Activated CD8-positive, alpha-beta memory T cell treated with anti-CD3 and anti-CD28 coated beads, Interleukin-2, amount 50 U/mL, for 24 hours (primary cell): ENCODE measurements at regions not wholly inside any gene's neighbourhood (a gene's known extent, or its start where the extent isn't known, plus 50 kb on each side); places are given as distances from the start of the nearest gene placed in this dataset.
"Not testable (repeated sequence)": the region's sequence is repeated elsewhere in the genome, so short reads cannot be mapped to it uniquely, and the experiment has no call there.

Source experiments
- DNase-seq: peaks from one replicate; pipeline ENCODE4 v3.0.0-alpha.2; 2020; ENCODE audit errors: extremely low read depth

- no peak for DNase-seq
Observed at GRCh38 chr7:145464287-145464686, 628.4 kb upstream of the TPK1 start.

GRCh38 chr7:145462463-145462862 lies 626.6 kb upstream of the TPK1 start:
- no peak for DNase-seq

- DNase-seq: no peak
Observed at GRCh38 chr7:145434811-145435210, 599.0 kb upstream of the TPK1 start.

- no peak for DNase-seq
Observed at GRCh38 chr7:145431834-145432233, 596.0 kb upstream of the TPK1 start.

DNA sequence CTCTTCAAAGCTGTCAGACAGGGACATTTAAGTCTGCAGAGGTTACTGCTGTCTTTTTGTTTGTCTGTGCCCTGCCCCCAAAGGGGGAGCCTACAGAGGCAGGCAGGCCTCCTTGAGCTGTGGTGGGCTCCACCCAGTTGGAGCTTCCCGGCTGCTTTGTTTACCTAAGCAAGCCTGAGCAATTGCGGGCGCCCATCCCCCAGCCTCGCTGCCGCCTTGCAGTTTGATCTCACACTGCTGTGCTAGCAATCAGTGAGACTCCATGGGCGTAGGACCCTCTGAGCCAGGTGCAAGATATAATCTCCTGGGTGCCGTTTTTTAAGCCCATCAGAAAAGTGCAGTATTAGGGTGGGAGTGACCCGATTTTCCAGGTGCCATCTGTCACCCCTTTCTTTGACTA lies 582.6 kb upstream of the TPK1 start:
- not testable (repeated sequence) for DNase-seq

GRCh38 chr7:145411066-145411465 lies 575.2 kb upstream of the TPK1 start:
- DNase-seq: no peak

- DNase-seq: no peak
Observed at GRCh38 chr7:145398758-145399157, 562.9 kb upstream of the TPK1 start.

DNA sequence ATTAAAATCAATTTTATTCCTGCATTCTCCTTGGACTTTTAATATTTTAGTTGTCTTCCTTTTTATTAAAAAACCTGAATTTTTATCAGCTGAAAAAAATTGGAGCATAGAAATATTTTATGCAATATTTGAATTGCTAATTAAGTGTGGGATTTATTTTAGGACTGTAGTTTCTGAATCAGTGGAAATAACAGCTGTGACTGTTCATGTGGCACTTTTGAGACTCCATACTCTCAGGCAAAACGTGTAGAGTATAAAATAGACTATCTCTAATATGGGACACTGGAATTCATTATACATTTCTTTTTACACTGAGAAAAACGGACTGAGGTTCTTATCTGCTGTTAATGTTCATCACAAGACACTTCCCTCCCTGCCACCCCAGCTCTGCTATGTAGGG lies 558.3 kb upstream of the TPK1 start:
- no peak for DNase-seq

- DNase-seq: no peak
Observed at GRCh38 chr7:145382762-145383161, 546.9 kb upstream of the TPK1 start.

GRCh38 chr7:145378197-145378596 lies 542.3 kb upstream of the TPK1 start:
- DNase-seq: no peak

- no peak for DNase-seq
Observed at GRCh38 chr7:145360511-145361100, 524.8 kb upstream of the TPK1 start.

DNA sequence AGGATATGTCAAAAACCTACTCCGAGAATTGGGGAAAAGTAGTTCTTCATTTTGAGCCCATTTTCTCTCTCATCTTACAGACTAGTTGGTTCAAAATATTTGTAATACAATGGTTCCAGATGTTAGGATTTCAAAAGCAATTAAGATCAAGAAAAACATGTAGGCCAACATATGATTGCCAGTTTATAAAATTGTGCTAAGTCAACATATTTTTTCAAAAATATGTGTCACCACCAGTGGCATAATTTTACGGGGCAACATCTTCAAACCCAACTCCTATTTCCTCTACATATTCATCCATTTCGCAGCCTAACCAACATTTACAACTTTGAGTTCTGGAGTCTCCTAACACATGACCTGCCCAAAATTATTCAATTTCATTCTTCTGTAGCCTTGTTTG lies 514.5 kb upstream of the TPK1 start:
- DNase-seq: no peak

DNA sequence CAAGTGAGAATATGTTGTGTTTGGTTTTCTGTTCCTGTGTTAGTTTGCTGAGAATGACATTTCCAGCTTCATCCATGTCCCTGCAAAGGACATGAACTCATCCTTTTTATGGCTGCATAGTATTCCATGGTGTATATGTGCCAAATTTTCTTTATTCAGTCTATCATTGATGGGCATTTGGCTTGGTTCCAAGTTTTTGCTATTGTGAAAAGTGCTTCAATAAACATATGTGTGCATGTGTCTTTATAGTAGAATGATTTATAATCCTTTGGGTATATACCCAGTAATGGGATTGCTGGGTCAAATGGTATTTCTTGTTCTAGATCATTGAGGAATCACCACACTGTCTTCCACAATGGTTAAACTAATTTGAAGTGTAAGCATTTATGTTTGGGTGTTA lies 513.6 kb upstream of the TPK1 start:
- not testable (repeated sequence) for DNase-seq

- no peak for DNase-seq
Observed at GRCh38 chr7:145347271-145347670, 511.4 kb upstream of the TPK1 start.

- DNase-seq: no peak
Observed at GRCh38 chr7:145339319-145339718, 503.5 kb upstream of the TPK1 start.

DNA sequence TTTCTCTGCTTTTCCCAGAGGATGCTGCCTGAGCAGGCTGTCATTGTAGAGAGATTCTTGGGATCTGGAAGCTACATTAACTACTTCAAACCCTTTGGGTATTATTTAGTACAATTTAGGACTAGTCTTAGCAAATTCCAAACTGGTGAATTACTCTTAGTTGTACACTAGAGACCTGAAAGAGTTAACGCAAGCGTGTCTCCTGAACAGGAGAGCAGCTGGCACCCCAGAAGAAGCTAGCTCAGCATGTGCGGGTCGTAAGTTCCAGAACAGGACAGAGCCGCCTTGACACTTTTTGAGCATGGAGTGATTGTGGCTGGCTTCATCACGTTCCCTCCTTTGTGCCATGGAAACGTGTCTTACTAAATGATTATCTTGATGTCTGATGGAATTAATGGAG lies 495.7 kb upstream of the TPK1 start:
- DNase-seq: no peak

DNA sequence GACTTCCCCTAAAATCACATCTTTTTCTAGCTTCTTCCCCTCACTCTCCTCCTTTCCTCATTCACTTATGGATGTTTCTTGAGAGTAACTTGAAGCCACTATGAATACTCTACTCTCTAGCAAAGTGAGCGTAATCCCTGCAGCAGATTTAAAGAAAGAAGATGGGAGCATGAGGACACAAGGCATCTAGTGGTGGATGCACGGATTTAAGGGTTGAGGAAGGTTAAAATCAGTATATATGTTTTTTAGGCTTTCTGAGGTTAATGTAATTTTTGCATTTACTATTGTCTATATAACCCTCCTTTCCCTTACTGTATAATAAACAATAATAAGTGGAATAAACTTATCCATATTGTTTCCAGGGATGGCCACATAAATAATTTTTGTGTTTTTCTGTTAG lies 495.2 kb upstream of the TPK1 start:
- DNase-seq: no peak

DNA sequence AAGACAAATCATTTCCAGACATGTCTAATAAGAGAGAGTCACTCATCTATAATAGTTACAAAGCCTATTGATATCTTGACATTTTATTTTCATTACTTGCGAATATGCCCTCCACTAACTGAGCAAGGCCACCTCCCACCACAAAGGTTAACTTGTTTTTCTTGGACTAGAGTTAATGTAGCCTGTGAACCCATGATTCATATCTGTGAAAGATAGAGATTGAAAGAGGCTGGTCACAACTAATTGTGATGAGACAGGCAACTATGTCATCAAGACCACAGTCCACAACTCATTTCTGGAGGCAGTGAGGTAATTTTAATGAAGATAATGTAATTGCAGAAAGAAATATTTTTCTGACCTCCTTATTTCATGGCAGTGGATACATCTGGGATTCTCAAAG lies 491.8 kb upstream of the TPK1 start:
- DNase-seq: no peak

- no peak for DNase-seq
Observed at GRCh38 chr7:145324081-145324480, 488.2 kb upstream of the TPK1 start.

- no peak for DNase-seq
Observed at GRCh38 chr7:145313551-145313950, 477.7 kb upstream of the TPK1 start.

GRCh38 chr7:145293754-145294153 lies 457.9 kb upstream of the TPK1 start:
- no peak for DNase-seq

DNA sequence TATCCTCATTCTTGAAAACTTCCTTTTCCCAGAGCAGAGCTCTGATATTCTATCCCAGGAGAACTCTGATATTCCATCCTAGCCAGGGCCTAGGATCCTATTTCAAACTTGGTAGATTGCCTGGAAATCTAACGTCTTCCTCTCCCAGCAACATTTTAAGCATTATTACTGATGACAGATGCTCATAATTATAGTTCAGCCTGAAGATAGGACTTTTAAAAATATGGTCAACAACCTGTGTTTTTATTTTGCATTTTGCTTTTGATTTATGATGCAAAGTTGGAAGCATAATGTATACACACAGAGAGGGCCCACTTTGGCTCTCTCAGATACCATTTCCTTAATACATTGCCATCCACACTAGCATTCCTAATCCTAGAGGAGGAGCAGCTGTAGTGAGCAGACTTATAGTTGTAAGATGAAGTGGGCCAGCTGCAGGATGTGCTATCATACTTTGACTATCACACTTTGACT lies 457.4 kb upstream of the TPK1 start:
- DNase-seq: no peak

DNA sequence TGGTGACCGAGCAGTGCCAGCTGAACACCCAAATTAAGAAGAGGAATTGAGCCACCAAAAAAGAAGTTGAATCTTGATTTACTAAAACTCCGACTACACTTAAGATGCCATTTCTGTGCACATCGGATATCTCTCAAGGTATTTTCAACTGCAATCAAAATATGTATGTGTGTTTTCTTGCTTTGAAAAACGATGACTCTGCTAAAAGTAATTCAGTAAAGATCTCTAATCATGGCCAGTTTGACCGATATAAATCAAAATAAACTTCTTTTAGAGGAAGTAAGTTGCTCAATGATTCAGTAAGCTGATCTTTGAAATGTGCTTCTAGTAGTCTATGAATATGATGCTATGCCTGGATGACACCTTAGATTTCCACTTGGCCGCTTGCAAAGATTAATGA lies 453.5 kb upstream of the TPK1 start:
- no peak for DNase-seq

- no peak for DNase-seq
Observed at GRCh38 chr7:145276118-145276517, 440.3 kb upstream of the TPK1 start.
